ENCODE measurements at regions not wholly inside any gene's neighbourhood (a gene's known extent, or its start where the extent isn't known, plus 50 kb on each side); places are given as distances from the start of the nearest gene placed in this dataset.

- TF ChIP-seq CTCF (IDR thresholded peaks at IDR 0.05; ENCODE audit: unreplicated experiment): no peak
- Mint-ChIP-seq H3K4me3 (ENCODE audit: unreplicated experiment) (no peak overlapping the region), H3K27me3 (ENCODE audit: insufficient read depth, unreplicated experiment) (no peaks in the 10 kb centered on the region), H3K9me3 (ENCODE audit: unreplicated experiment) (no peaks in the 10 kb centered on the region), H3K36me3 (ENCODE audit: insufficient read depth, unreplicated experiment) (no peaks in the 10 kb centered on the region), H3K4me1 (ENCODE audit: insufficient read depth, unreplicated experiment) (no peaks in the 10 kb centered on the region), H3K27ac (ENCODE audit: low read depth, unreplicated experiment) (no peak overlapping the region)
- no TSS peak for BruUV-seq (replicated peaks)
- ChIA-PET POLR2A (no interaction called here), CTCF (no interaction called here)
- DNase-seq (ENCODE audit: unreplicated experiment): no peak
- intact Hi-C loops (cut with micrococcal nuclease): no loop called here
Measured at GRCh38 chr2:193505620-193506019, 1310.9 kb upstream of the TMEFF2 start.

DNA sequence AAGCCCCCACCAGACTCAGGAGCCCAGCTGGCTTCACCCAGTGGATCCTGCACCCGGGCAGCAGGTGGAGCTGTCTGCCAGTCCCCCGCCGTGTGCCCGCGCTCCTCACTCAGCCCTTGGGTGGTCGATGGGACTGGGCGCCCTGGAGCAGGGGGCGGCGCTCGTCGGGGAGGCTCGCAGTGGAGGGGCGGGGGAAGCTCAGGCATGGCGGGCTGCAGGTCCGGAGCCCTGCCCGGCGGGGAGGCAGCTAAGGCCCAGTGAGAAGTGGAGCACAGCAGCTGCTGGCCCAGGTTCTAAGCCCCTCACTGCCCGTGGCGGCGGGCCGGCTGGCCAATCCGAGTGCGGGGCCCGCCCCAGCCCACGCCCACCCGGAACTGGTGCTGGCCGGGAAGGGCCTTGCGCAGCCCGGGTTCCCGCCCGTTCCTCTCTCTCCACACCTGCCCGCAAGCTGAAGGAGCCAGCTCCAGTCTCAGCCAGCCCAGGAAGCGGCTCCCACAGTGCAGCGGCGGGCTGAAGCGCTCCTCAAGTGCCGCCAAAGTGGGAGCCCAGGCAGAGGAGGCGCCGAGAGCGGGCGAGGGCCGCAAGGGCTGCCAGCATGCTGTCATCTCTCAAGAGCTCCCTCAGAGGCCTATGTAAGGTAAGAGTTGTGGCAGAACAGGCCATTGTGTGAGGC lies 1307.8 kb upstream of the TMEFF2 start:
- BruUV-seq (replicated peaks): no TSS peak
- Mint-ChIP-seq H3K27me3 (ENCODE audit: insufficient read depth, unreplicated experiment) (no peaks in the 10 kb centered on the region), H3K9me3 (ENCODE audit: unreplicated experiment) (no peaks in the 10 kb centered on the region), H3K4me3 (ENCODE audit: unreplicated experiment) (no peak overlapping the region), H3K27ac (ENCODE audit: low read depth, unreplicated experiment) (no peak overlapping the region), H3K4me1 (ENCODE audit: insufficient read depth, unreplicated experiment) (no peaks in the 10 kb centered on the region), H3K36me3 (ENCODE audit: insufficient read depth, unreplicated experiment) (no peaks in the 10 kb centered on the region)
- CTCF ChIA-PET: interaction anchor here (0.7 kb wide), 1 partner anchor 1963 kb away, joined by 5 read pairs; no protein-coding TSS in a partner anchor
- no peak for DNase-seq (ENCODE audit: unreplicated experiment)
- POLR2A ChIA-PET: no interaction called here
- no peak for TF ChIP-seq CTCF (IDR thresholded peaks at IDR 0.05; ENCODE audit: unreplicated experiment)
- intact Hi-C loops (cut with micrococcal nuclease): no loop called here

- intact Hi-C loops (cut with micrococcal nuclease): no loop called here
- ChIA-PET CTCF (no interaction called here), POLR2A (no interaction called here)
- H3K4me1 Mint-ChIP-seq (ENCODE audit: insufficient read depth, unreplicated experiment): peaks cover 6% of the 10 kb centered on the region
- TF ChIP-seq CTCF (IDR thresholded peaks at IDR 0.05; ENCODE audit: unreplicated experiment): no peak
- no peak overlapping the region for H3K4me3 Mint-ChIP-seq (ENCODE audit: unreplicated experiment)
- no peak overlapping the region for H3K27ac Mint-ChIP-seq (ENCODE audit: low read depth, unreplicated experiment)
- H3K27me3 Mint-ChIP-seq (ENCODE audit: insufficient read depth, unreplicated experiment): no peaks in the 10 kb centered on the region
- H3K36me3 Mint-ChIP-seq (ENCODE audit: insufficient read depth, unreplicated experiment): no peaks in the 10 kb centered on the region
- DNase-seq (ENCODE audit: unreplicated experiment): no peak
- no TSS peak for BruUV-seq (replicated peaks)
- no peaks in the 10 kb centered on the region for H3K9me3 Mint-ChIP-seq (ENCODE audit: unreplicated experiment)
Measured at GRCh38 chr2:193496786-193497185, 1302.1 kb upstream of the TMEFF2 start.

- intact Hi-C loops (cut with micrococcal nuclease): no loop called here
- Mint-ChIP-seq H3K27ac (ENCODE audit: low read depth, unreplicated experiment) (no peak overlapping the region), H3K4me3 (ENCODE audit: unreplicated experiment) (no peak overlapping the region), H3K4me1 (ENCODE audit: insufficient read depth, unreplicated experiment) (no peaks in the 10 kb centered on the region), H3K27me3 (ENCODE audit: insufficient read depth, unreplicated experiment) (no peaks in the 10 kb centered on the region), H3K9me3 (ENCODE audit: unreplicated experiment) (no peaks in the 10 kb centered on the region), H3K36me3 (ENCODE audit: insufficient read depth, unreplicated experiment) (no peaks in the 10 kb centered on the region)
- no peak for DNase-seq (ENCODE audit: unreplicated experiment)
- CTCF ChIA-PET: no interaction called here
- no peak for TF ChIP-seq CTCF (IDR thresholded peaks at IDR 0.05; ENCODE audit: unreplicated experiment)
- POLR2A ChIA-PET: no interaction called here
- BruUV-seq (replicated peaks): no TSS peak
Measured at GRCh38 chr2:193482557-193482956, 1287.8 kb upstream of the TMEFF2 start.
